Testis (tissue), 2 donors: ENCODE measurements at regions not wholly inside any gene's neighbourhood (a gene's known extent, or its start where the extent isn't known, plus 50 kb on each side); places are given as distances from the start of the nearest gene placed in this dataset.
A peak's percentile ranks its signal among the peaks of the same experiment; 100 is the strongest.

Experiments
- DNase-seq: peaks from one replicate; pipeline ENCODE4 v3.0.0-alpha.2; 2019
- H3K27ac ChIP-seq, 2 donors: fragments of 200-600 bp; sonication (generic); one replicate each; pipeline ENCODE4 v1.5.1; 2019
- H3K27me3 ChIP-seq: fragments of 200-600 bp; sonication (generic); one replicate; pipeline ENCODE4 v1.5.1; 2019
- H3K36me3 ChIP-seq: fragments of 200-600 bp; sonication (generic); one replicate; pipeline ENCODE4 v1.5.1; 2017; ENCODE audit warnings: low read depth; ENCODE audit errors: missing control alignments
- H3K4me1 ChIP-seq: fragments of 200-600 bp; sonication (generic); one replicate; pipeline ENCODE4 v1.5.1; 2019
- H3K4me3 ChIP-seq, 2 donors: fragments of 200-600 bp; sonication (generic); one replicate each; pipeline ENCODE4 v1.5.1; 2017 to 2019
- H3K9me3 ChIP-seq: fragments of 200-600 bp; sonication (generic); one replicate; pipeline ENCODE4 v1.5.1; 2017
- POLR2A ChIP-seq: fragments of 450-650 bp; IDR thresholded peaks from one replicate; pipeline ENCODE4 v1.6.1; 2017; ENCODE audit warnings: antibody characterized with exemption, mild to moderate bottlenecking, moderate library complexity
- WGBS, 2 donors: methylation state at CpG; one replicate each; pipeline ENCODE4 v1.1.5; 2018; 5-methylcytosine and 5-hydroxymethylcytosine counted together
- intact Hi-C: fragments of 100-400 bp; cut with DNase I; formaldehyde crosslinking; loops from one replicate; pipeline ENCODE4 v1.15.1; 2023; ENCODE audit warnings: low total_unique reads
- TF ChIP-seq, protein P1 (sequence below), 3 experiments: fragments of 450-650 bp in 2 of 3; fragments of 200-600 bp in 1 of 3; sonication (generic) in 1 of 3; IDR thresholded peaks; one replicate each; pipeline ENCODE4 v1.5.1; 2016 to 2019; ENCODE audit warnings: antibody characterized with exemption in 3 of 3, mild to moderate bottlenecking in 2 of 3, moderate library complexity in 1 of 3

GRCh38 chr12:95397571-95397970 is 76.4 kb upstream of the METAP2 start:
- intact Hi-C loops = no loop called here
- WGBS, 2 donors = 70 to 84% methylated on average over 5 of the region's 5 CpGs
- no peaks in the 10 kb centered on the region for H3K36me3 ChIP-seq
- H3K4me3 ChIP-seq = no peak overlapping the region
- no peak overlapping the region for H3K27ac ChIP-seq
- no peaks in the 10 kb centered on the region for H3K27me3 ChIP-seq
- no peak for DNase-seq
- TF ChIP-seq, protein P1, sequence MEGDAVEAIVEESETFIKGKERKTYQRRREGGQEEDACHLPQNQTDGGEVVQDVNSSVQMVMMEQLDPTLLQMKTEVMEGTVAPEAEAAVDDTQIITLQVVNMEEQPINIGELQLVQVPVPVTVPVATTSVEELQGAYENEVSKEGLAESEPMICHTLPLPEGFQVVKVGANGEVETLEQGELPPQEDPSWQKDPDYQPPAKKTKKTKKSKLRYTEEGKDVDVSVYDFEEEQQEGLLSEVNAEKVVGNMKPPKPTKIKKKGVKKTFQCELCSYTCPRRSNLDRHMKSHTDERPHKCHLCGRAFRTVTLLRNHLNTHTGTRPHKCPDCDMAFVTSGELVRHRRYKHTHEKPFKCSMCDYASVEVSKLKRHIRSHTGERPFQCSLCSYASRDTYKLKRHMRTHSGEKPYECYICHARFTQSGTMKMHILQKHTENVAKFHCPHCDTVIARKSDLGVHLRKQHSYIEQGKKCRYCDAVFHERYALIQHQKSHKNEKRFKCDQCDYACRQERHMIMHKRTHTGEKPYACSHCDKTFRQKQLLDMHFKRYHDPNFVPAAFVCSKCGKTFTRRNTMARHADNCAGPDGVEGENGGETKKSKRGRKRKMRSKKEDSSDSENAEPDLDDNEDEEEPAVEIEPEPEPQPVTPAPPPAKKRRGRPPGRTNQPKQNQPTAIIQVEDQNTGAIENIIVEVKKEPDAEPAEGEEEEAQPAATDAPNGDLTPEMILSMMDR (IDR thresholded peaks at IDR 0.05) = no peak
- no peaks in the 10 kb centered on the region for H3K9me3 ChIP-seq
- no peaks in the 10 kb centered on the region for H3K4me1 ChIP-seq

- H3K4me1 ChIP-seq = no peaks in the 10 kb centered on the region
- H3K27me3 ChIP-seq = no peaks in the 10 kb centered on the region
- no peaks in the 10 kb centered on the region for H3K9me3 ChIP-seq
- no peak for TF ChIP-seq POLR2A
- TF ChIP-seq, protein P1 (IDR thresholded peaks at IDR 0.05) = no peak
- intact Hi-C loops = no loop called here
- no peaks in the 10 kb centered on the region for H3K36me3 ChIP-seq
- H3K27ac ChIP-seq = no peak overlapping the region
- WGBS, 2 donors = 45 to 56% methylated on average over 4 of the region's 4 CpGs
- DNase-seq = no peak
- no peak overlapping the region for H3K4me3 ChIP-seq
Measured at GRCh38 chr12:95402096-95402495, 71.9 kb upstream of the METAP2 start.

DNA sequence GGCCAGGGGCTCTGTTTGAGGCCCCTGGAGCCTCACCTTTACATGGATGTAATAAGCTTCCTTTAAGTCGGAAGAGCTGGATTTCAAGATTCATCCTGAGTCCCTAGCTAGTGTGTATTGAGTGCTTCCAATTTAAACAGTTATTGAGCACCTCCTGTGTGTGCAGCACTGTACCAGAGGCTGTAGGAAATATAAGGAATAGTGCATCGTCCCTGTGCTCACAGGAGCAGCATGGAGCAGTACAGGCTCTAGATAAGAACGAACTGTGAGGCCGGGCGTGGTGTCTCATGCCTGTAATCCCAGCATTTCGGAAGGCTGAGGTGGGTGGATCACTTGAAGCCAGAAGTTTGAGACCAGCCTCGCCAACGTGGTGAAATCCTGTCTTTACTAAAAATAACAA is 65.8 kb upstream of the METAP2 start:
- Histone ChIP-seq H3K9me3 (no peaks in the 10 kb centered on the region), H3K36me3 (no peaks in the 10 kb centered on the region), H3K4me1 (peaks cover 6% of the 10 kb centered on the region), H3K27ac (no peak overlapping the region), H3K27me3 (no peaks in the 10 kb centered on the region), H3K4me3 (no peak overlapping the region)
- TF ChIP-seq POLR2A = no peak
- TF ChIP-seq, protein P1 (IDR thresholded peaks at IDR 0.05) = no peak
- WGBS, 2 donors = 85 to 88% methylated on average over 8 of the region's 8 CpGs
- DNase-seq = no peak
- intact Hi-C loops = no loop called here

- no peaks in the 10 kb centered on the region for H3K27me3 ChIP-seq
- no peak for DNase-seq
- no peaks in the 10 kb centered on the region for H3K36me3 ChIP-seq
- intact Hi-C loops = no loop called here
- peaks cover 6% of the 10 kb centered on the region for H3K4me1 ChIP-seq
- WGBS, 2 donors = 76 to 95% methylated on average over 3 of the region's 3 CpGs
- no peak overlapping the region for H3K4me3 ChIP-seq
- no peak for TF ChIP-seq POLR2A
- TF ChIP-seq, protein P1 (IDR thresholded peaks at IDR 0.05) = no peak
- no peak overlapping the region for H3K27ac ChIP-seq
- H3K9me3 ChIP-seq = no peaks in the 10 kb centered on the region
Measured at GRCh38 chr12:95411057-95411456, 62.9 kb upstream of the METAP2 start.

DNA sequence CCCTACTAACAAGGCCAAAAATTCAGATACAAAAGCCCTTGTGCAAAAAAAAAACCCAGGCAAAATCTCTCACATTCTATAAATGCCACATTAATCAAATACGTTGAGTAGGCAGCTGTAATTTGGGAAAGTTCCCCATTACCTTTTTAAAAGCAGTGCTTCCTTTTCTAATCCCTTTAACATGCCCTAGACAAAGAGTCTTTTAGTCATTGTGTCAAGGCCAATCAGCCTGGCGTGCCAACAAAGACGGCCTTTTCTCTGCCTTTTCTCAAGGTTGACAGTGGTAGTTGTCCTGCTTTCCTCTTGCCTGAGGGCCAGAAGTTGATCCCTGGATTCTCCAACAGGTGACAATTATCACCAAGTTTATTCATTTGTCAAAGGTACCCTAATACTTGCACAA is 62.5 kb upstream of the METAP2 start:
- TF ChIP-seq, protein P1 (IDR thresholded peaks at IDR 0.05) = no peak
- TF ChIP-seq POLR2A = no peak
- peak; percentile 53 for DNase-seq
- Histone ChIP-seq H3K36me3 (no peaks in the 10 kb centered on the region), H3K9me3 (no peaks in the 10 kb centered on the region), H3K27me3 (no peaks in the 10 kb centered on the region), H3K4me1 (peaks cover 6% of the 10 kb centered on the region), H3K27ac (no peak overlapping the region), H3K4me3 (no peak overlapping the region)
- intact Hi-C loops = no loop called here
- WGBS, 2 donors = 62 to 78% methylated on average over 3 of the region's 3 CpGs
